ENCODE measurements at regions not wholly inside any gene's neighbourhood (a gene's known extent, or its start where the extent isn't known, plus 50 kb on each side); places are given as distances from the start of the nearest gene placed in this dataset.

- no peak for DNase-seq
Measured at GRCh38 chr1:172810480-172811175, 151.7 kb downstream of the FASLG start.

GRCh38 chr1:172811694-172812093, 152.8 kb downstream of the FASLG start:
- no peak for DNase-seq

- no peak for DNase-seq
Measured at GRCh38 chr1:172812118-172812517, 153.2 kb downstream of the FASLG start.

GRCh38 chr1:172813330-172813729, 154.4 kb downstream of the FASLG start:
- DNase-seq = no peak

GRCh38 chr1:172814428-172814827, 155.5 kb downstream of the FASLG start:
- no peak for DNase-seq

GRCh38 chr1:172815740-172816139, 156.8 kb downstream of the FASLG start:
- DNase-seq = no peak

GRCh38 chr1:172818841-172819527, 160.1 kb downstream of the FASLG start:
- DNase-seq = no peak

- DNase-seq = no peak
Measured at GRCh38 chr1:172820475-172821158, 161.7 kb downstream of the FASLG start.

- DNase-seq = no peak
Measured at GRCh38 chr1:172821609-172822274, 162.8 kb downstream of the FASLG start.

- DNase-seq = no peak
Measured at GRCh38 chr1:172822886-172823285, 164.0 kb downstream of the FASLG start.

GRCh38 chr1:172823534-172823933, 164.6 kb downstream of the FASLG start:
- DNase-seq = peak; percentile 31

GRCh38 chr1:172824209-172824608, 165.3 kb downstream of the FASLG start:
- no peak for DNase-seq

- DNase-seq = peak; percentile 55
Measured at GRCh38 chr1:172826096-172826741, 167.3 kb downstream of the FASLG start.

GRCh38 chr1:172827301-172827700, 168.4 kb downstream of the FASLG start:
- no peak for DNase-seq

GRCh38 chr1:172827841-172828240, 168.9 kb downstream of the FASLG start:
- no peak for DNase-seq

GRCh38 chr1:172832006-172832725, 173.3 kb downstream of the FASLG start:
- no peak for DNase-seq

- DNase-seq = no peak
Measured at GRCh38 chr1:172833954-172834353, 175.1 kb downstream of the FASLG start.

- no peak for DNase-seq
Measured at GRCh38 chr1:172834609-172835008, 175.7 kb downstream of the FASLG start.

GRCh38 chr1:172835834-172836233, 176.9 kb downstream of the FASLG start:
- no peak for DNase-seq

- no peak for DNase-seq
Measured at GRCh38 chr1:172837816-172838679, 179.1 kb downstream of the FASLG start.

- DNase-seq = no peak
Measured at GRCh38 chr1:172838680-172839313, 179.9 kb downstream of the FASLG start.

Measured in kidney glomerular epithelial cell (primary cell).